B cell (primary cell): ENCODE measurements at regions not wholly inside any gene's neighbourhood (a gene's known extent, or its start where the extent isn't known, plus 50 kb on each side); places are given as distances from the start of the nearest gene placed in this dataset.

ENCODE experiments used
- ATAC-seq: fragments of 200-7000 bp; cut with Tn5 transposase; one replicate; pipeline ENCODE4 v1.10.0; 2021; ENCODE audit warnings: low read depth, mild to moderate bottlenecking, moderate number of reproducible peaks, moderate library complexity
- CTCF ChIA-PET: fragments of 350-600 bp; sonication (Branson Sonifier 250); formaldehyde crosslinking; loops from one replicate; lab custom pipeline; 2021; ENCODE audit warnings: antibody characterized with exemption, inconsistent platforms; lab: Charles Lee
- POLR2A ChIA-PET: fragments of 350-600 bp; sonication (Branson Sonifier 250); formaldehyde crosslinking; loops from one replicate; lab custom pipeline; 2021; ENCODE audit warnings: antibody characterized with exemption; lab: Charles Lee
- DNase-seq: peaks from one replicate; pipeline ENCODE4 v3.0.0; 2013
- H2AFZ ChIP-seq: 2 replicates; pipeline ENCODE4 v1.6.1; 2012; ENCODE audit warnings: mild to moderate bottlenecking, low read depth, low read length; ENCODE audit not compliant: insufficient read depth, poor library complexity, severe bottlenecking
- H3K27ac ChIP-seq, 2 donors: 1 replicate in 1 of 2; 2 replicates in 1 of 2; pipeline ENCODE4 v1.5.1; 2012 to 2013; ENCODE audit warnings: low read length in 2 of 2, mild to moderate bottlenecking in 2 of 2, moderate library complexity in 1 of 2
- H3K27me3 ChIP-seq, 4 experiments: fragments of 200-600 bp in 1 of 4; sonication (generic) in 1 of 4; replicated peaks in 1 of 4; 1 replicate in 2 of 4; 2 replicates in 2 of 4; pipeline versions ENCODE4 v1.6.1 to v1.7.0; 2013 to 2016; ENCODE audit warnings: low read length in 3 of 4, mild to moderate bottlenecking in 2 of 4, mixed read lengths in 1 of 4, moderate library complexity in 1 of 4; ENCODE audit not compliant: insufficient read depth in 4 of 4, control insufficient read depth in 3 of 4; ENCODE audit errors: control extremely low read depth in 1 of 4
- H3K36me3 ChIP-seq, 2 experiments: replicated peaks in 1 of 2; 1 replicate in 1 of 2; 2 replicates in 1 of 2; pipeline versions ENCODE4 v1.6.1 to v1.7.1; 2013; ENCODE audit warnings: low read length in 1 of 2; ENCODE audit not compliant: insufficient read depth in 2 of 2, control insufficient read depth in 1 of 2; ENCODE audit errors: control extremely low read depth in 1 of 2, extremely low read depth in 1 of 2
- H3K4me1 ChIP-seq, 2 donors: fragments of 200-600 bp in 1 of 2; sonication (generic) in 1 of 2; 1 replicate in 1 of 2; 2 replicates in 1 of 2; pipeline versions ENCODE4 v1.5.1 to v1.6.1; 2013 to 2017; ENCODE audit warnings: low read length in 2 of 2; ENCODE audit not compliant: control insufficient read depth in 2 of 2, insufficient read depth in 2 of 2
- H3K4me2 ChIP-seq: replicated peaks from 2 replicates; pipeline ENCODE3; 2012; ENCODE audit warnings: mild to moderate bottlenecking, low read depth, low read length; ENCODE audit not compliant: poor library complexity, severe bottlenecking
- H3K4me3 ChIP-seq, 5 experiments: fragments of 200-600 bp in 1 of 5; sonication (generic) in 1 of 5; 1 replicate in 3 of 5; 2 replicates in 2 of 5; pipeline versions ENCODE4 v1.5.1 to v1.7.0; 2011 to 2016; ENCODE audit warnings: low read length in 4 of 5, mild to moderate bottlenecking in 4 of 5, low read depth in 2 of 5, control low read depth in 1 of 5, moderate library complexity in 1 of 5; ENCODE audit not compliant: insufficient read depth in 1 of 5; ENCODE audit errors: control extremely low read depth in 1 of 5, extremely low read depth in 1 of 5
- H3K79me2 ChIP-seq: fragments of 200-600 bp; sonication (generic); one replicate; pipeline ENCODE4 v1.6.0; 2016; ENCODE audit warnings: low read length; ENCODE audit not compliant: control insufficient read depth, insufficient read depth
- H3K9ac ChIP-seq: fragments of 200-600 bp; sonication (generic); 2 replicates; pipeline ENCODE4 v1.6.1; 2017; ENCODE audit warnings: mild to moderate bottlenecking, low read length, moderate library complexity
- H3K9me3 ChIP-seq, 3 donors: one replicate each; pipeline versions ENCODE4 v1.6.1 to v1.7.1; 2013; ENCODE audit warnings: low read length in 2 of 3; ENCODE audit not compliant: control insufficient read depth in 2 of 3, insufficient read depth in 1 of 3; ENCODE audit errors: control extremely low read depth in 1 of 3
- H4K20me1 ChIP-seq: 2 replicates; pipeline ENCODE4 v1.6.0; 2012; ENCODE audit warnings: mild to moderate bottlenecking, low read length; ENCODE audit not compliant: insufficient read depth, control insufficient read depth, poor library complexity, severe bottlenecking
- H3K27ac Mint-ChIP-seq: one replicate; pipeline ENCODE4 v1.8.0; 2021; ENCODE audit warnings: mixed read lengths
- H3K27me3 Mint-ChIP-seq: one replicate; pipeline ENCODE4 v1.8.0; 2021; ENCODE audit warnings: mixed read lengths
- H3K4me1 Mint-ChIP-seq: one replicate; pipeline ENCODE4 v1.8.0; 2021; ENCODE audit warnings: mixed read lengths
- H3K4me3 Mint-ChIP-seq: one replicate; pipeline ENCODE4 v1.8.0; 2021; ENCODE audit warnings: mixed read lengths
- H3K9me3 Mint-ChIP-seq: one replicate; pipeline ENCODE4 v1.8.0; 2022; ENCODE audit warnings: mixed read lengths; ENCODE audit not compliant: insufficient read depth
- EZH2 ChIP-seq: IDR thresholded peaks from 2 replicates; pipeline ENCODE4 v1.6.1; 2012; ENCODE audit warnings: borderline replicate concordance, low read depth, mild to moderate bottlenecking, moderate library complexity, low read length; ENCODE audit not compliant: insufficient read depth, poor library complexity, severe bottlenecking
- WGBS: methylation state at CpG from one replicate; pipeline ENCODE4 v1.1.5; 2013; ENCODE audit warnings: missing lambda C conversion rate; ENCODE audit not compliant: insufficient coverage; 5-methylcytosine and 5-hydroxymethylcytosine counted together
- intact Hi-C: fragments of 100-400 bp; cut with micrococcal nuclease; formaldehyde crosslinking; loops from one replicate; pipeline ENCODE4 v1.10.0; 2022
- TF ChIP-seq, protein P1 (sequence below): fragments of 200-600 bp; IDR thresholded peaks from one replicate; pipeline ENCODE4 v1.8.0; 2022; ENCODE audit warnings: antibody characterized with exemption, mild to moderate bottlenecking

DNA sequence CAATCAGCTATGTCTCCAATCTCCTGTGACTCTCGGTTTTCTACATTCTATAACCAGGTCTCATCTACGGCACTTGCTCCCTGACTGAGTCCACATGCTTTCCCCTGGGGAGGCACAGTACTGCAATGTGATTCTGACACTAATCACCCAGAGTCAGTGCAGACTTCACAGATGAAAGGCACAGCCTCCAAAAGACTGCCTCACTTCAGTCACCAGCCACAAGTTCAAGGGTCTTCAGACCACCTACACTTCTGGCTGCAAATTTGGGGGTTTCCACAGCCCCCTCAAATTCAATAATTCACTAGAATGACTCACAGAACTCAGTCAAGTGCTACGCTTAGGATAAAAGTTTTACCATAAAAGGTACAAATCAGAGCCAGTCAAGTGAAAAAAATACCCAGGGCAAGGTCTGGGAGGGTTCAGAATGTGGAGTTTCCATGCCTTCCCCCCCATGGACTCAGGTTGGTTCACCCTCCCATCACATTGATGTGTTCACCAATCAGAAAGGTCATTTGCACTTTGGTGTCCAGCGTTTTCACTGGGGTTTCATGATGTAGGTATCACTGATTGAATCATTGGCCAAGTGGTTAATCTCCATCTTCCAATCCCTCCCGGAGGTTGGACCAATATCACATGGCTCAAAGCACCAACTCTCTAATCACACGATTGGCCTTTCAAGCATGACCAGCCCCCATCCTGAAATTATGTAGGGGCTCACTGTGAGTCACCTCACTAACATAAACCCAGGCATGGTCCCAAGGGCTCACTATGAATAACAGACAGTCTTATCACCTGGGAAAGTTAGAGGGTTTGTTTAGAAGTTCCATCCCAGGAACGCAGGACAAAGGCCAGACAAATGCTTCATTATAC, 182.9 kb upstream of the CAMK1G start:
- Histone ChIP-seq H4K20me1 (no peaks in the 10 kb centered on the region), H3K36me3 (no peaks in the 10 kb centered on the region), H3K27ac (no peak overlapping the region), H3K4me1 (no peaks in the 10 kb centered on the region), H3K27me3 (no peaks in the 10 kb centered on the region), H3K9ac (no peak overlapping the region), H3K4me3 (no peak overlapping the region), H3K4me2 (no peak overlapping the region), H3K79me2 (no peaks in the 10 kb centered on the region), H2AFZ (no peak overlapping the region), H3K9me3 (peaks cover 0 to 2% (median 0%) of the 10 kb centered on the region in 3 donors)
- Mint-ChIP-seq H3K27me3 (peaks cover 6% of the 10 kb centered on the region), H3K4me1 (no peaks in the 10 kb centered on the region), H3K27ac (no peak overlapping the region), H3K9me3 (no peaks in the 10 kb centered on the region), H3K4me3 (no peak overlapping the region)
- ChIA-PET CTCF (interaction anchor here (0.6 kb wide), 1 partner anchor 309 kb away, joined by 4 read pairs; no protein-coding TSS in a partner anchor), POLR2A (no interaction called here)
- intact Hi-C loops: no loop called here
- TF ChIP-seq, protein P1, sequence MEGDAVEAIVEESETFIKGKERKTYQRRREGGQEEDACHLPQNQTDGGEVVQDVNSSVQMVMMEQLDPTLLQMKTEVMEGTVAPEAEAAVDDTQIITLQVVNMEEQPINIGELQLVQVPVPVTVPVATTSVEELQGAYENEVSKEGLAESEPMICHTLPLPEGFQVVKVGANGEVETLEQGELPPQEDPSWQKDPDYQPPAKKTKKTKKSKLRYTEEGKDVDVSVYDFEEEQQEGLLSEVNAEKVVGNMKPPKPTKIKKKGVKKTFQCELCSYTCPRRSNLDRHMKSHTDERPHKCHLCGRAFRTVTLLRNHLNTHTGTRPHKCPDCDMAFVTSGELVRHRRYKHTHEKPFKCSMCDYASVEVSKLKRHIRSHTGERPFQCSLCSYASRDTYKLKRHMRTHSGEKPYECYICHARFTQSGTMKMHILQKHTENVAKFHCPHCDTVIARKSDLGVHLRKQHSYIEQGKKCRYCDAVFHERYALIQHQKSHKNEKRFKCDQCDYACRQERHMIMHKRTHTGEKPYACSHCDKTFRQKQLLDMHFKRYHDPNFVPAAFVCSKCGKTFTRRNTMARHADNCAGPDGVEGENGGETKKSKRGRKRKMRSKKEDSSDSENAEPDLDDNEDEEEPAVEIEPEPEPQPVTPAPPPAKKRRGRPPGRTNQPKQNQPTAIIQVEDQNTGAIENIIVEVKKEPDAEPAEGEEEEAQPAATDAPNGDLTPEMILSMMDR: no peak
- TF ChIP-seq EZH2: no peak
- DNase-seq (no peak), ATAC-seq (no peak)
- WGBS: 78% methylated on average over 4 of the region's 7 CpGs

DNA sequence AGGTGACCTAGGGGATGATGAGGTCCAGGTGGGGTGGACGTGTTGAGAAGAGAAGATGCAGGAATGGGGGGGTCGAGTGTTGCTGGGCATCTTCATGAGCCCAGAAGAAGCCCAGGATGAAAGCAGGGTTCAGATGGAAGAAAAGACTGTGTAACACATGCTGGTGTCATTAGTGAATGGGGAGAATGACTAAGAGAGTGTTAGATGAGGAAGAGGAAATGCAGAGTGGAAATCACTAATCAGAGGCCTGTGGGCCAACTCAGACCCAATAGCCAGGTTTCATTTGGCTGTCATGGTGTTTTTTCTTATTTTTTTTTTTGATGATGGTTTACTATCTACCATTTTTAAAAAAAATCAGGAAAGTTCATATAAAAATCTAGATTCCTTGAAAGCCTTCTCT, 180.8 kb upstream of the CAMK1G start:
- H2AFZ ChIP-seq: no peak overlapping the region
- Mint-ChIP-seq H3K4me1 (no peaks in the 10 kb centered on the region), H3K4me3 (no peak overlapping the region), H3K27me3 (peaks cover 7% of the 10 kb centered on the region), H3K9me3 (no peaks in the 10 kb centered on the region), H3K27ac (no peak overlapping the region)
- H3K4me1 ChIP-seq: no peaks in the 10 kb centered on the region
- no peaks in the 10 kb centered on the region for H3K79me2 ChIP-seq
- ATAC-seq (no peak), DNase-seq (no peak)
- no peak overlapping the region for H3K4me2 ChIP-seq
- H3K4me3 ChIP-seq: no peak overlapping the region
- WGBS: 82% methylated on average over 2 of the region's 2 CpGs
- POLR2A ChIA-PET: no interaction called here
- peaks cover 0 to 2% (median 0%) of the 10 kb centered on the region in 3 donors for H3K9me3 ChIP-seq
- intact Hi-C loops: no loop called here
- H3K9ac ChIP-seq: no peak overlapping the region
- no peaks in the 10 kb centered on the region for H3K36me3 ChIP-seq
- no peak overlapping the region for H3K27ac ChIP-seq
- CTCF ChIA-PET: no interaction called here
- TF ChIP-seq EZH2: no peak
- TF ChIP-seq, protein P1: no peak
- H3K27me3 ChIP-seq: no peaks in the 10 kb centered on the region
- no peaks in the 10 kb centered on the region for H4K20me1 ChIP-seq
